Hematopoietic multipotent progenitor cell treated with erythropoietin and hydrocortisone succinate and interleukin-3 and kit ligand, for 4 days (in vitro differentiated cells): ENCODE measurements at regions not wholly inside any gene's neighbourhood (a gene's known extent, or its start where the extent isn't known, plus 50 kb on each side); places are given as distances from the start of the nearest gene placed in this dataset.
"Not testable (repeated sequence)": the region's sequence is repeated elsewhere in the genome, so short reads cannot be mapped to it uniquely, and the experiment has no call there.

Source experiments
- DNase-seq: peaks from one replicate; pipeline ENCODE4 v3.0.0-alpha.2; 2015

- no peak for DNase-seq
These were observed 242.8 kb downstream of the CCSER2 start for GRCh38 chr10:84571146-84571545.

GRCh38 chr10:84574102-84574501 is 245.7 kb downstream of the CCSER2 start:
- peak; percentile 11 for DNase-seq

- no peak for DNase-seq
These were observed 253.6 kb downstream of the CCSER2 start for GRCh38 chr10:84581976-84582375.

GRCh38 chr10:84583501-84583900 is 255.1 kb downstream of the CCSER2 start:
- no peak for DNase-seq

GRCh38 chr10:84587789-84588188 is 259.4 kb downstream of the CCSER2 start:
- DNase-seq, result no peak

- no peak for DNase-seq
These were observed 260.0 kb downstream of the CCSER2 start for GRCh38 chr10:84588426-84588825.

GRCh38 chr10:84588971-84589370 is 260.6 kb downstream of the CCSER2 start:
- DNase-seq, result no peak

GRCh38 chr10:84589526-84590205 is 261.3 kb downstream of the CCSER2 start:
- no peak for DNase-seq

- DNase-seq, result no peak
These were observed 262.2 kb downstream of the CCSER2 start for GRCh38 chr10:84590327-84591193.

GRCh38 chr10:84593506-84593905 is 265.1 kb downstream of the CCSER2 start:
- no peak for DNase-seq

GRCh38 chr10:84596585-84596984 is 268.2 kb downstream of the CCSER2 start:
- no peak for DNase-seq

GRCh38 chr10:84599254-84599653 is 270.9 kb downstream of the CCSER2 start:
- no peak for DNase-seq

GRCh38 chr10:84600947-84601346 is 272.6 kb downstream of the CCSER2 start:
- no peak for DNase-seq

- not testable (repeated sequence) for DNase-seq
These were observed 274.2 kb downstream of the CCSER2 start for GRCh38 chr10:84602543-84602942.

- no peak for DNase-seq
These were observed 275.6 kb downstream of the CCSER2 start for GRCh38 chr10:84603971-84604370.

GRCh38 chr10:84605802-84606201 is 277.4 kb downstream of the CCSER2 start:
- DNase-seq, result no peak

GRCh38 chr10:84606428-84606827 is 278.0 kb downstream of the CCSER2 start:
- DNase-seq, result peak; percentile 13

GRCh38 chr10:84607044-84607443 is 278.7 kb downstream of the CCSER2 start:
- no peak for DNase-seq

- DNase-seq, result no peak
These were observed 279.1 kb downstream of the CCSER2 start for GRCh38 chr10:84607523-84607922.

- no peak for DNase-seq
These were observed 279.7 kb downstream of the CCSER2 start for GRCh38 chr10:84608126-84608525.

GRCh38 chr10:84613336-84614021 is 285.1 kb downstream of the CCSER2 start:
- DNase-seq, result peak; percentile 42

- DNase-seq, result no peak
These were observed 298.2 kb downstream of the CCSER2 start for GRCh38 chr10:84626397-84627087.

- DNase-seq, result no peak
These were observed 304.5 kb downstream of the CCSER2 start for GRCh38 chr10:84632866-84633265.
